ENCODE measurements at regions not wholly inside any gene's neighbourhood (a gene's known extent, or its start where the extent isn't known, plus 50 kb on each side); places are given as distances from the start of the nearest gene placed in this dataset.
"Not testable (repeated sequence)": the region's sequence is repeated elsewhere in the genome, so short reads cannot be mapped to it uniquely, and the experiment has no call there.

GRCh38 chr16:66242672-66243071, 123.8 kb upstream of the CDH5 start:
- DNase-seq (ENCODE audit: low read depth) = no peak

GRCh38 chr16:66242206-66242605, 124.3 kb upstream of the CDH5 start:
- not testable (repeated sequence) for DNase-seq (ENCODE audit: low read depth)

- no peak for DNase-seq (ENCODE audit: low read depth)
Measured at GRCh38 chr16:66240631-66241395, 125.7 kb upstream of the CDH5 start.

- DNase-seq (ENCODE audit: low read depth) = no peak
Measured at GRCh38 chr16:66240088-66240487, 126.4 kb upstream of the CDH5 start.

GRCh38 chr16:66238696-66239095, 127.8 kb upstream of the CDH5 start:
- no peak for DNase-seq (ENCODE audit: low read depth)

- no peak for DNase-seq (ENCODE audit: low read depth)
Measured at GRCh38 chr16:66236301-66236700, 130.2 kb upstream of the CDH5 start.

GRCh38 chr16:66231452-66232160, 134.9 kb upstream of the CDH5 start:
- no peak for DNase-seq (ENCODE audit: low read depth)

GRCh38 chr16:66229651-66230050, 136.8 kb upstream of the CDH5 start:
- no peak for DNase-seq (ENCODE audit: low read depth)

GRCh38 chr16:66228792-66229191, 137.7 kb upstream of the CDH5 start:
- DNase-seq (ENCODE audit: low read depth) = no peak

GRCh38 chr16:66227766-66228530, 138.5 kb upstream of the CDH5 start:
- no peak for DNase-seq (ENCODE audit: low read depth)

GRCh38 chr16:66226762-66227161, 139.7 kb upstream of the CDH5 start:
- no peak for DNase-seq (ENCODE audit: low read depth)

GRCh38 chr16:66225696-66226095, 140.8 kb upstream of the CDH5 start:
- DNase-seq (ENCODE audit: low read depth) = no peak

- DNase-seq (ENCODE audit: low read depth) = no peak
Measured at GRCh38 chr16:66224626-66225025, 141.9 kb upstream of the CDH5 start.

GRCh38 chr16:66224186-66224585, 142.3 kb upstream of the CDH5 start:
- no peak for DNase-seq (ENCODE audit: low read depth)

- no peak for DNase-seq (ENCODE audit: low read depth)
Measured at GRCh38 chr16:66223176-66223780, 143.2 kb upstream of the CDH5 start.

- no peak for DNase-seq (ENCODE audit: low read depth)
Measured at GRCh38 chr16:66222756-66223155, 143.7 kb upstream of the CDH5 start.

- no peak for DNase-seq (ENCODE audit: low read depth)
Measured at GRCh38 chr16:66220702-66221101, 145.8 kb upstream of the CDH5 start.

GRCh38 chr16:66219491-66219890, 147.0 kb upstream of the CDH5 start:
- DNase-seq (ENCODE audit: low read depth) = no peak

- no peak for DNase-seq (ENCODE audit: low read depth)
Measured at GRCh38 chr16:66212428-66212827, 154.1 kb upstream of the CDH5 start.

GRCh38 chr16:66211651-66212050, 154.8 kb upstream of the CDH5 start:
- no peak for DNase-seq (ENCODE audit: low read depth)

GRCh38 chr16:66207883-66208265, 158.6 kb upstream of the CDH5 start:
- DNase-seq (ENCODE audit: low read depth) = no peak

- DNase-seq (ENCODE audit: low read depth) = no peak
Measured at GRCh38 chr16:66207139-66207882, 159.2 kb upstream of the CDH5 start.

Data from HS-27A (cell line).